Cerebellar cortex (tissue), 1 donor: ENCODE measurements at regions not wholly inside any gene's neighbourhood (a gene's known extent, or its start where the extent isn't known, plus 50 kb on each side); places are given as distances from the start of the nearest gene placed in this dataset.
A peak's percentile ranks its signal among the peaks of the same experiment; 100 is the strongest.

ENCODE experiments used
- DNase-seq: peaks from one replicate; pipeline ENCODE4 v3.0.0-alpha.2; 2015; ENCODE audit warnings: low spot score

GRCh38 chr11:43994196-43994595, 51.8 kb downstream of the C11orf96 start:
- DNase-seq = no peak

GRCh38 chr11:43996318-43996717, 51.5 kb upstream of the ACCSL start:
- no peak for DNase-seq

- DNase-seq = peak; percentile 41
Measured at GRCh38 chr11:43997022-43997660, 50.6 kb upstream of the ACCSL start.
